ENCODE measurements at regions not wholly inside any gene's neighbourhood (a gene's known extent, or its start where the extent isn't known, plus 50 kb on each side); places are given as distances from the start of the nearest gene placed in this dataset.
"Not testable (repeated sequence)": the region's sequence is repeated elsewhere in the genome, so short reads cannot be mapped to it uniquely, and the experiment has no call there.

DNA sequence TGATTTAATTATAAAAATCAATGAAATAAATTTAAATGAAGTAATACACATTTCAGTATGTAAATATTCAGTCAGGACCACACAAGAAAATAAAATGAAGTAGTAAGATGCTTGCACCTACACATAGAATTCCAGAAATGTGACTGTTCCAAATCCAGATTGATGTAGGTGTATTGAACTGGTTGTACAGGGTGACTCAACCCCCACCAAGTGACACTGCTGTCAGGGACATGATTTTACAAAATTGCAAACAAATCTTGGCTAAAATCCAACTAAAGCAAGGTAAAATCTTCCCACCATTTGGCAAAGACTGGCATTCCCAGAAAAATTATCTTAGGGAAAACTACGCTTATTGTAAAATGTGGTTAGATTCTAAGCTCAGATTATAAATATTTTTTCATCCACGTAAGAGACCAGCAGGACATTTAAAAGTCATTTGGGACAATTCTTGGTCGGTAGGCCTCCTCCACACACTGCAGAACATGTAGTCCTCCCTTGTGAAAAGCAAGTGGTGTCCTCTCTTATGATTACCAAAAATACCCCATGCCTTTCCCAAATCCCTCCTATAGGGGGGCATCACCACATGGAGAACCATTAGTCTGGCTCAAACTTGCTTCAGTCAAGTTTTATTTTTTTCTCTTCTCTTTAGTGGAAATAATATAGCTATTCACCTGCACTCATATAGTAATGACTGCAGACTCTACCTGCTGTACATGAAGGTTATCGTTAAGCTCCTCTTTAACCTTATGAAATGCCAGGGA is 287.1 kb upstream of the SMIM30 start:
- no peak for DNase-seq (ENCODE audit: low read depth in 4 of 4, low spot score in 2 of 4)

- no peak for DNase-seq (ENCODE audit: low read depth in 4 of 4, low spot score in 2 of 4)
These were observed 285.9 kb upstream of the SMIM30 start for GRCh38 chr7:113404245-113404644.

GRCh38 chr7:113402482-113402881 is 284.1 kb upstream of the SMIM30 start:
- no peak for DNase-seq (ENCODE audit: low read depth in 4 of 4, low spot score in 2 of 4)

DNA sequence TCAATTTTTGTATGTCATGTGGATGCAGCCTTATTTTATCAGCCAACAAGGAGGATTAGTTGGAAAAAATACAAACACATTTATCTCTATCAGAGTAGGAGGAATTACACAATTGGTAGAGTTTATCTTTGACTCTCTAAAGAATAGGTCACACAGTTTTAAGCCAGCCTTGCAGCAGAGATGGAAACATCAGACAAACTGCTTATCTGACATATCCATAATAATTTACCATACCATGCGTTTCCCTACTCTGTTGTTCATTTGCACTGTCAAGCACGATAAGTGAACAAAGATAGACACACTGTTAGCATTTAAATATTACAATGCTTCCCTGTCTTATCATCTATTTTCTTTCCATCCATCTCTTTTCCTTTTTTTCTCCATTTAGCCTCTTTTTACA is 283.7 kb upstream of the SMIM30 start:
- no peak for DNase-seq (ENCODE audit: low read depth in 4 of 4, low spot score in 2 of 4)

DNA sequence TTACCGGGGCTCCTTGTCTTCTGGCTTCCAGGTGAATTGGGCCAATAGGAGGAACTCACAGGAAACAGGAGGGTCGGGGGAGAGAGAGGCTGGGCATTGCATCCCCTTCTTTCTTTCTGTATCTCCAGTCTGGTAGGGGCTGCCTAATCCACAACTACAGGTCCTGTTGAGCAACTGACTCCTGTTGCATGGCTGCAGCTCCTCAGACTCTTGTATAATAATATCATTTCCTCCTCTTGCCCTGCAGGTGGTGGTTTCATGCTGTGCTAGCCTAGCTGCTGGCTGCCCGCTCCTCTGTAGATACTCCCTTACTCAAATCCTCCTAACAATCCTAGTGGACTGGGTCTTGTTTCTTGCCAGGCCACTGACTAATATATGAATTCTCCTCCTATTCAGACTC is 276.5 kb upstream of the SMIM30 start:
- DNase-seq (ENCODE audit: low read depth in 4 of 4, low spot score in 2 of 4), result no peak

DNA sequence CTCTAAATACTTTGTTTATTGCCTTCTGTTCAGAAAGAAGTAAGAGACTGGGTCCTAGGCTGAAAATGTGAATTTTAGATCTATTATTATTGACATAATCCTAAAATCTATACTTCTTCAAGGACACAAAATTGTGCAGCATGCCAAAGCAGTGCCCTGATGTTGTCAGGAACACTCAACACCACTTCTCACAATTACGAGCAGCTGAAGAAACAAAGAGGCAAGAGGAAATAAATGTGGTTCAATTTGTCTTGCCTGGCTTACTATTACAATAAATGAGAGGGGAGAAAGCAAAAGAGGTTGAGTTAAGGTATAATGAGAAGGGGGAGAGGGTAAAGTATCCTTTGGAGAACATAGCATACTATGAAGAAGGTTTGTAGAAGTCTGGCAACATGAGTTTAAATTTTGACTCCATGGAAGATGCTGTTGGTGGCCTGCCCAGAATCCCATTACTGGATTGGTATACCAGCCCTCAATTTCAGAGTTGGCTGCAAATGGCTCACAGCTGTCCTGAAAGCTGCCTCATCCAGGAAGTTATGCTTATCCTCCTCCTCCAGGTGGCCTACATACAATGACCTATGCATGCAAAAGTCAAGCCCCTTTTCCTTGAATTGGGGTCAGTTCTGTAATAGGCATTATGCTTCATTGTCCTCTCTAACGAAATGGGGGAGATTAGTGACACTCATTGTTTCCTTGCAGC is 274.6 kb upstream of the SMIM30 start:
- no peak for DNase-seq (ENCODE audit: low read depth in 4 of 4, low spot score in 2 of 4)

DNA sequence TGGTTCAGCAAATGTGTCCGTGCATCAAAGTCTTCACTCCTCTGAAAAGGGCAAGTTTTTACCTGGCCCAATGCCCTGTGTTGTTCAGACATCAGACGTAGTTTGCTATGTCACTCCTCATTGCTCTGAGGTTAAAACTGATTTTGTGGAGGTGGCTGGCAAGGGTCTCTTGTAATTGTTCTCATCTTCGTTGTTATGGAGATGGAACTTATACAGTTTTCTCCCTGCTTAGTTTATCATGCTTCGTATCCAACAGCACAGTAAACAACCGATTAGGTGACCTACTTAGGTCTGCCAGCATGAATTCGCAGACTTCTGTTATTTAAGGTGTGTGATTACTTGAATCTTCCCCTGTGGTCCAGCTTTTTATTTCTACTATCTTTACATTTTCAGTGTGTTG is 274.1 kb upstream of the SMIM30 start:
- DNase-seq (ENCODE audit: low read depth in 4 of 4, low spot score in 2 of 4), result no peak

- no peak for DNase-seq (ENCODE audit: low read depth in 4 of 4, low spot score in 2 of 4)
These were observed 270.8 kb upstream of the SMIM30 start for GRCh38 chr7:113389112-113389646.

DNA sequence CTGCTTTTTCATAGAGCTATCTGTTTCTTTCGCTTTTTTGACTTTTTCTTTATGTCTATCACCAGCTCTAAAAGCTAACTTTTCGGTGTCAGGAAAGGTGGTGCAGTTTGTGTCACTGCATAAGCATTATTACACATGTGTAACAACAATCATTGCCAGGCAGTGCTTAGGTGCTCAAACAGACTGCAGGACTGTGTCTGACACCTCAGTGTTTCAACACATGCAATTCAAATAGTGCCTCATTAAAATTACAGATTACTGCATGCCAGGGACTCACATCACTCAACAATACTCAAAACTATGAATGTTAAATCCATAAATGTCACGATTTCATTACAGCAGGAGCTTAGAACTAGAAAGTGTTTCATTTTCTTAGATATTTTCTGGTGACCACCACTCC is 265.3 kb upstream of the SMIM30 start:
- no peak for DNase-seq (ENCODE audit: low read depth in 4 of 4, low spot score in 2 of 4)

- no peak for DNase-seq (ENCODE audit: low read depth in 4 of 4, low spot score in 2 of 4)
These were observed 261.4 kb upstream of the SMIM30 start for GRCh38 chr7:113379746-113380145.

GRCh38 chr7:113374955-113375354 is 256.6 kb upstream of the SMIM30 start:
- DNase-seq (ENCODE audit: low read depth in 4 of 4, low spot score in 2 of 4), result no peak

GRCh38 chr7:113373863-113374262 is 255.5 kb upstream of the SMIM30 start:
- no peak for DNase-seq (ENCODE audit: low read depth in 4 of 4, low spot score in 2 of 4)

GRCh38 chr7:113371416-113372043 is 253.2 kb upstream of the SMIM30 start:
- DNase-seq (ENCODE audit: low read depth in 4 of 4, low spot score in 2 of 4), result no peak

- no peak for DNase-seq (ENCODE audit: low read depth in 4 of 4, low spot score in 2 of 4)
These were observed 252.6 kb upstream of the SMIM30 start for GRCh38 chr7:113370910-113371309.

GRCh38 chr7:113368256-113368655 is 249.9 kb upstream of the SMIM30 start:
- no peak for DNase-seq (ENCODE audit: low read depth in 4 of 4, low spot score in 2 of 4)

GRCh38 chr7:113367041-113367586 is 248.8 kb upstream of the SMIM30 start:
- DNase-seq (ENCODE audit: low read depth in 4 of 4, low spot score in 2 of 4), result no peak

DNA sequence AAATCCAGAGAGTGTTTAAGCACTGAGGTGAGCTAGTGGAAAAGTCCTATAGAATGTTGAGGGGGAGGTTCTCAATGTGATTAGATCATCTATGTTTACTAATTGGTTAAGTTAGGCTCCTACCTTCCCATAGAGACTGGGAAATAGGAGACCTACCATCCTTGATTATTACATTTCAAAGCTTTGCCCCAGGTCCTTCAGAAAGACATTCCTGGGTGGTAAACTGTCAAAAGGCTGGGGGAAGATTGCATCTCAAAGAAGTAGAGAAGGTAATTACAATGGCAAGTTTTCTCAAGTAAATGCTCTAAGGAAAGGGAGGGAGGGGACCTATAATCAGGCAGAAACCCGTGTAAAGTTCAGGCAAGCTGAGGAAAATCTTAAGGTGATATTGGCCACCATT is 247.8 kb upstream of the SMIM30 start:
- DNase-seq (ENCODE audit: low read depth in 4 of 4, low spot score in 2 of 4), result no peak

DNA sequence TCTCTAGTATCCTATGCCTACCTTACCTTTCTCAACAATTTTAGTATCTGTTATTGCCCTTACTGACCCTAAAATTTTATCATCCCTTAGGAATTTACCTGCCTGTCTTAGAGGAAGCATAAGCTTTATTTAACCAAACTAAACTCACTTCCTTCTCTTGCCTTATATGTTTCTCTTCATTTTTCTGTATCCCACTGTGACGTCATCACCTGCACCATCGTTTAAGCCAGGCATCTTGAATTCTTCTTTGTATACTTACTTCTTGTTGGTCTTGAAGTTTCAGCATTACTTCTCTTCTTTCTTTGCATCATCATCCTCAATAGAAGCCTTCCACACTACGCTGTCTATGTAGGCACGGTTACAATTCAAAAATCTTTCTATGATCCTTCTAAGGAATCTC is 231.0 kb upstream of the SMIM30 start:
- DNase-seq (ENCODE audit: low read depth in 4 of 4, low spot score in 2 of 4), result no peak

- DNase-seq (ENCODE audit: low read depth in 4 of 4, low spot score in 2 of 4), result no peak
These were observed 221.3 kb upstream of the SMIM30 start for GRCh38 chr7:113339661-113340060.

GRCh38 chr7:113338071-113338696 is 219.8 kb upstream of the SMIM30 start:
- DNase-seq (ENCODE audit: low read depth in 4 of 4, low spot score in 2 of 4), result no peak

DNA sequence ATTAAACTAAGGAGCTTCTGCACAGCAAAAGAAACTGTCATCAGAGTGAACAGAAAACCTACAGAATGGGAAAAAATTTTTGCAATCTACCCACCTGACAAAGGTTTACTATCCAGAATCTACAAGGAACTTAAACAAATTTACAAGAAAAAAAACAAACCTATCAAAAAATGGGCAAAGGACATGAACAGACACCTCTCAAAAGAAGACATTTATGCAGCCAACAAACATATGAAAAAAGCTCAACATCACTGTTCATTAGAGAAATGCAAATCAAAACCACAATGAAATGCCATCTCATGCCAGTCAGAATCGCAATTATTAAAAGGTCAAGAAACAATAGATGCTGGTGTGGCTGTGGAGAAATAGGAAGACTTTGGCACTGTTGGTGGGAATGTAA is 218.5 kb upstream of the SMIM30 start:
- DNase-seq (ENCODE audit: low read depth in 4 of 4, low spot score in 2 of 4), result not testable (repeated sequence)

Data from left renal cortex interstitium (tissue), 4 donors.